PC-9 (cell line): ENCODE measurements at regions not wholly inside any gene's neighbourhood (a gene's known extent, or its start where the extent isn't known, plus 50 kb on each side); places are given as distances from the start of the nearest gene placed in this dataset.

Experiments used
- BruUV-seq: library from RNA; stranded (reverse); fragments of 400-500 nt; replicated peaks from 2 replicates; lab custom pipeline; 2021; lab: Mats Ljungman, UMichigan
- CTCF ChIA-PET: fragments of 300-600 bp; sonication (Branson Sonifier 250); formaldehyde crosslinking; loops from one replicate; lab custom pipeline; 2022; ENCODE audit warnings: antibody characterized with exemption; lab: Charles Lee
- POLR2A ChIA-PET: fragments of 300-600 bp; sonication (Branson Sonifier 250); formaldehyde crosslinking; loops from one replicate; lab custom pipeline; 2022; ENCODE audit warnings: antibody characterized with exemption; ENCODE audit not compliant: unreplicated experiment; lab: Charles Lee
- DNase-seq, 2 experiments: peaks; one replicate each; pipeline versions ENCODE4 v3.0.0 to v3.0.0-alpha.2; 2015 to 2022; ENCODE audit warnings: mixed read lengths in 1 of 2
- H2AFZ ChIP-seq: fragments of 200-600 bp; sonication (generic); 2 replicates; pipeline ENCODE4 v1.8.1; 2017; ENCODE audit warnings: antibody characterized with exemption
- H3F3A ChIP-seq: fragments of 200-600 bp; sonication (generic); 2 replicates; pipeline ENCODE4 v1.8.1; 2017; ENCODE audit warnings: antibody characterized with exemption, mild to moderate bottlenecking, low read depth; ENCODE audit not compliant: insufficient read depth
- H3K27ac ChIP-seq: fragments of 200-600 bp; sonication (generic); 2 replicates; pipeline ENCODE4 v1.6.1; 2016; ENCODE audit warnings: mixed run types
- H3K27me3 ChIP-seq: fragments of 200-600 bp; sonication (generic); 2 replicates; pipeline ENCODE4 v1.6.1; 2016; ENCODE audit warnings: low read depth, mixed run types; ENCODE audit not compliant: insufficient read depth
- H3K36me3 ChIP-seq: fragments of 200-600 bp; sonication (generic); 2 replicates; pipeline ENCODE4 v1.6.1; 2016; ENCODE audit warnings: low read depth, mixed run types
- H3K4me1 ChIP-seq: fragments of 200-600 bp; sonication (generic); replicated peaks from 2 replicates; pipeline ENCODE4 v1.6.1; 2016; ENCODE audit warnings: mixed run types; ENCODE audit not compliant: insufficient read depth
- H3K4me2 ChIP-seq: fragments of 200-600 bp; sonication (generic); 2 replicates; pipeline ENCODE4 v1.6.1; 2017; ENCODE audit warnings: mixed run types
- H3K4me3 ChIP-seq: fragments of 200-600 bp; sonication (generic); 2 replicates; pipeline ENCODE4 v1.6.1; 2016; ENCODE audit warnings: mixed run types
- H3K79me2 ChIP-seq: fragments of 200-600 bp; sonication (generic); 2 replicates; pipeline ENCODE4 v1.6.1; 2017; ENCODE audit warnings: low read depth, mixed run types
- H3K9me2 ChIP-seq: fragments of 200-600 bp; sonication (generic); 2 replicates; pipeline ENCODE4 v1.8.1; 2017; ENCODE audit warnings: mild to moderate bottlenecking; ENCODE audit not compliant: insufficient read depth
- H3K9me3 ChIP-seq: fragments of 200-600 bp; sonication (generic); 2 replicates; pipeline ENCODE4 v1.8.1; 2016; ENCODE audit warnings: low read depth; ENCODE audit not compliant: insufficient read depth
- H4K20me1 ChIP-seq: fragments of 200-600 bp; sonication (generic); 2 replicates; pipeline ENCODE4 v1.8.1; 2017; ENCODE audit not compliant: insufficient read depth
- EZH2 ChIP-seq: fragments of 200-600 bp; sonication (generic); IDR thresholded peaks from 2 replicates; pipeline ENCODE4 v1.8.0; 2017; ENCODE audit warnings: antibody characterized with exemption, low read depth
- intact Hi-C: fragments of 100-400 bp; cut with micrococcal nuclease; formaldehyde crosslinking; loops from one replicate; pipeline ENCODE4 v1.10.0; 2022; ENCODE audit not compliant: unreplicated experiment
- TF ChIP-seq, protein P1 (sequence below): fragments of 200-600 bp; sonication (generic); conservative IDR thresholded peaks from 2 replicates; pipeline ENCODE4 v1.6.1; 2017; ENCODE audit warnings: mixed run types, antibody characterized with exemption, mild to moderate bottlenecking, moderate library complexity

DNA sequence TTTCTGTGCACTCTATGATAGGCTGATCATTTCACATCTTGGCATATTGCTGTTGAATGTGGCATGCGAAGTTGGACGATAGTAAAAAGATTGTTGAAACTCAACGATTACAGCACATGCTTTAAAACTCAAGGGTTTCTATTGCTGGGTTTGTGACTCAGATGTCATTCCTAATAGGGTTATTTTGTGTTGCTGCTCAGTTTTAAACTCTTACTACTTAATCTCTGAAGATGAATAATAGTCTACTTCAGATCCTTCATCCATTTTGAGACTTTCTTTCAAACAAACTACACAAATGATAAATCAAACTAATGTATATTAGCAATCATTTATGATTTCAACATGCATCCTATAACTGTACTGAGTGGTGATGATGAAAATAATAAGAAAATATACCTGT lies 71.3 kb upstream of the MBNL1 start:
- Histone ChIP-seq H3K4me2 (no peak overlapping the region), H3K36me3 (no peaks in the 10 kb centered on the region), H3K9me2 (no peaks in the 10 kb centered on the region), H3F3A (no peaks in the 10 kb centered on the region), H3K9me3 (no peaks in the 10 kb centered on the region), H3K4me1 (no peaks in the 10 kb centered on the region), H4K20me1 (no peaks in the 10 kb centered on the region), H3K27ac (no peak overlapping the region), H3K27me3 (no peaks in the 10 kb centered on the region), H2AFZ (no peak overlapping the region), H3K4me3 (no peak overlapping the region), H3K79me2 (no peaks in the 10 kb centered on the region)
- no TSS peak for BruUV-seq
- CTCF ChIA-PET = no interaction called here
- intact Hi-C loops = no loop called here
- no peak for TF ChIP-seq EZH2
- TF ChIP-seq, protein P1, sequence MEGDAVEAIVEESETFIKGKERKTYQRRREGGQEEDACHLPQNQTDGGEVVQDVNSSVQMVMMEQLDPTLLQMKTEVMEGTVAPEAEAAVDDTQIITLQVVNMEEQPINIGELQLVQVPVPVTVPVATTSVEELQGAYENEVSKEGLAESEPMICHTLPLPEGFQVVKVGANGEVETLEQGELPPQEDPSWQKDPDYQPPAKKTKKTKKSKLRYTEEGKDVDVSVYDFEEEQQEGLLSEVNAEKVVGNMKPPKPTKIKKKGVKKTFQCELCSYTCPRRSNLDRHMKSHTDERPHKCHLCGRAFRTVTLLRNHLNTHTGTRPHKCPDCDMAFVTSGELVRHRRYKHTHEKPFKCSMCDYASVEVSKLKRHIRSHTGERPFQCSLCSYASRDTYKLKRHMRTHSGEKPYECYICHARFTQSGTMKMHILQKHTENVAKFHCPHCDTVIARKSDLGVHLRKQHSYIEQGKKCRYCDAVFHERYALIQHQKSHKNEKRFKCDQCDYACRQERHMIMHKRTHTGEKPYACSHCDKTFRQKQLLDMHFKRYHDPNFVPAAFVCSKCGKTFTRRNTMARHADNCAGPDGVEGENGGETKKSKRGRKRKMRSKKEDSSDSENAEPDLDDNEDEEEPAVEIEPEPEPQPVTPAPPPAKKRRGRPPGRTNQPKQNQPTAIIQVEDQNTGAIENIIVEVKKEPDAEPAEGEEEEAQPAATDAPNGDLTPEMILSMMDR = no peak
- POLR2A ChIA-PET = interaction anchor here (0.6 kb wide), 1 partner anchor 654 kb away, joined by 3 read pairs; no protein-coding TSS in a partner anchor
- DNase-seq = no peak

DNA sequence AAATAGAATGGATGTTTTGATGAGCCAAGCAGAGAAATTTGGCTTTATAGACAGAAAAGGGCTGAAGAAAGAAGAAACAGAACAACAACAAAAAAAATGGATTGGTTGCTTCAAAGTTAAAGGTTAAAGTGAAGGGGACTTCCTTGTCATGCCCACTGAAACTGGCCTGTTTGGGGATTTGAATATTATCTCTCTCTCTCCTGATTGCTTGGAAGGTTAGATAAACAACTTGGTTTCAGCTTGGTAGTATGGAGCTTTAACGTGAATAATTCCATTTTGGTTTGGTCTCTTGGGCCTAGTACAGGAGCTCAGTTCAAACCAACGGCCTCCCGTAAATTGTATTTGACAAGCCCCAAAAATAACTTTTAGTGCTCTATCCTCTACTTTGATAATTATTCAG lies 70.8 kb upstream of the MBNL1 start:
- H3K4me2 ChIP-seq = no peak overlapping the region
- H4K20me1 ChIP-seq = no peaks in the 10 kb centered on the region
- H3K36me3 ChIP-seq = no peaks in the 10 kb centered on the region
- no peak overlapping the region for H3K27ac ChIP-seq
- intact Hi-C loops = no loop called here
- no peaks in the 10 kb centered on the region for H3K79me2 ChIP-seq
- no peak overlapping the region for H3K4me3 ChIP-seq
- ChIA-PET POLR2A (interaction anchor here (0.6 kb wide), 1 partner anchor 655 kb away, joined by 3 read pairs; no protein-coding TSS in a partner anchor), CTCF (no interaction called here)
- no peaks in the 10 kb centered on the region for H3K4me1 ChIP-seq
- no peaks in the 10 kb centered on the region for H3K9me3 ChIP-seq
- TF ChIP-seq, protein P1 = no peak
- TF ChIP-seq EZH2 = no peak
- DNase-seq = no peak
- H3F3A ChIP-seq = no peaks in the 10 kb centered on the region
- no peaks in the 10 kb centered on the region for H3K9me2 ChIP-seq
- H2AFZ ChIP-seq = no peak overlapping the region
- H3K27me3 ChIP-seq = no peaks in the 10 kb centered on the region
- BruUV-seq = no TSS peak

DNA sequence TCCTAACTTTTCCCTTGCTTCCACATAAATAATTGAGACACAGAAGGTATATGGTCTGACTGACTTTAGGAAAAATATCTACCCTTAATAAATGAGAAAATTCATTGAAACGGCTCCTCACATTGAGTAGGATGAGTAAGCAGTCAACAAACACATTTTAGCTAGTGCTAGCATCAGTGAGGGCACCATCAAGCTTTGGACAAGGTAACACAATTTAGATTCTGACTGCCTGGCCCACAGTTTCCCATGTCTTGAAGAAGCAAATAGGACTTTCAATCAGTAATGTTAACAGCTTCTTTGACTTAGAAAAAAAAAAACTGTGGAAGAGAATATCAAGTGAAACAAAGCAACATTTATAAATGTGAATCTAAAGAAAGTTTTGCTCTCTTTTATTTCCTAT lies 70.1 kb upstream of the MBNL1 start:
- no peaks in the 10 kb centered on the region for H3K79me2 ChIP-seq
- no peak for TF ChIP-seq EZH2
- TF ChIP-seq, protein P1 = no peak
- intact Hi-C loops = no loop called here
- no peak overlapping the region for H2AFZ ChIP-seq
- H3K27me3 ChIP-seq = no peaks in the 10 kb centered on the region
- no peak for DNase-seq
- H3K4me3 ChIP-seq = no peak overlapping the region
- no peaks in the 10 kb centered on the region for H3K4me1 ChIP-seq
- no peak overlapping the region for H3K4me2 ChIP-seq
- no TSS peak for BruUV-seq
- no peaks in the 10 kb centered on the region for H3K9me3 ChIP-seq
- H4K20me1 ChIP-seq = no peaks in the 10 kb centered on the region
- H3K9me2 ChIP-seq = no peaks in the 10 kb centered on the region
- H3K27ac ChIP-seq = no peak overlapping the region
- H3F3A ChIP-seq = no peaks in the 10 kb centered on the region
- ChIA-PET CTCF (no interaction called here), POLR2A (no interaction called here)
- H3K36me3 ChIP-seq = no peaks in the 10 kb centered on the region
